Loucy (cell line): ENCODE measurements at regions not wholly inside any gene's neighbourhood (a gene's known extent, or its start where the extent isn't known, plus 50 kb on each side); places are given as distances from the start of the nearest gene placed in this dataset.

ENCODE experiments used
- EZH2phosphoT487 ChIP-seq: fragments of 200-600 bp; IDR thresholded peaks from 2 replicates; pipeline ENCODE4 v1.6.1; 2018; ENCODE audit warnings: antibody characterized with exemption, mild to moderate bottlenecking, moderate library complexity, borderline replicate concordance
- TF ChIP-seq, protein P1 (sequence below): fragments of 200-600 bp; sonication (generic); conservative IDR thresholded peaks from 2 replicates; pipeline ENCODE4 v1.5.1; 2014; ENCODE audit warnings: mild to moderate bottlenecking, antibody characterized with exemption, low read length

- TF ChIP-seq, protein P1, sequence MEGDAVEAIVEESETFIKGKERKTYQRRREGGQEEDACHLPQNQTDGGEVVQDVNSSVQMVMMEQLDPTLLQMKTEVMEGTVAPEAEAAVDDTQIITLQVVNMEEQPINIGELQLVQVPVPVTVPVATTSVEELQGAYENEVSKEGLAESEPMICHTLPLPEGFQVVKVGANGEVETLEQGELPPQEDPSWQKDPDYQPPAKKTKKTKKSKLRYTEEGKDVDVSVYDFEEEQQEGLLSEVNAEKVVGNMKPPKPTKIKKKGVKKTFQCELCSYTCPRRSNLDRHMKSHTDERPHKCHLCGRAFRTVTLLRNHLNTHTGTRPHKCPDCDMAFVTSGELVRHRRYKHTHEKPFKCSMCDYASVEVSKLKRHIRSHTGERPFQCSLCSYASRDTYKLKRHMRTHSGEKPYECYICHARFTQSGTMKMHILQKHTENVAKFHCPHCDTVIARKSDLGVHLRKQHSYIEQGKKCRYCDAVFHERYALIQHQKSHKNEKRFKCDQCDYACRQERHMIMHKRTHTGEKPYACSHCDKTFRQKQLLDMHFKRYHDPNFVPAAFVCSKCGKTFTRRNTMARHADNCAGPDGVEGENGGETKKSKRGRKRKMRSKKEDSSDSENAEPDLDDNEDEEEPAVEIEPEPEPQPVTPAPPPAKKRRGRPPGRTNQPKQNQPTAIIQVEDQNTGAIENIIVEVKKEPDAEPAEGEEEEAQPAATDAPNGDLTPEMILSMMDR: no peak
- no peak for TF ChIP-seq EZH2phosphoT487
Measured at GRCh38 chr15:22257047-22258008, 177.0 kb downstream of the OR4M2 start.
